Hematopoietic multipotent progenitor cell treated with erythropoietin and hydrocortisone succinate and interleukin-3 and kit ligand, for 8 days (in vitro differentiated cells): ENCODE measurements at regions not wholly inside any gene's neighbourhood (a gene's known extent, or its start where the extent isn't known, plus 50 kb on each side); places are given as distances from the start of the nearest gene placed in this dataset.

ENCODE experiments used
- DNase-seq: peaks from one replicate; pipeline ENCODE4 v3.0.0-alpha.2; 2015

DNA sequence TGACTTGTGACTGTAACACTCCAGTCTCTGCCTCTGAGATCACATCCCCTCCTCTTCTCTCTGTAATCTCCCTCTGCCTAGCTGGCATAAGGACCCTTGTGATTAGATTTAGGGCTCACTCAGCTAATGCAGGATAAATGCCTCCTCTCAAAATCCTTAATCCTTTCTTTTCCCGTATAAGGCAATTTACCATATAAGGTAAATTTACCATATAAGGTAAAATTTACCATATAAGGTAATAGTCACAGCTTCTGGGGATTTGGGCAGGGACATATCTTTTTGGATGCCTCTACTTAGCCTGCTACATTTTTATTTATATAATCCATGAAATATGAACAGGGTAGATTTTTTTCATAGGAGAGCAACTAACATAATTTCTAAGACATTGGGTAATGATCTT lies 318.0 kb upstream of the PUM3 start:
- DNase-seq = no peak

DNA sequence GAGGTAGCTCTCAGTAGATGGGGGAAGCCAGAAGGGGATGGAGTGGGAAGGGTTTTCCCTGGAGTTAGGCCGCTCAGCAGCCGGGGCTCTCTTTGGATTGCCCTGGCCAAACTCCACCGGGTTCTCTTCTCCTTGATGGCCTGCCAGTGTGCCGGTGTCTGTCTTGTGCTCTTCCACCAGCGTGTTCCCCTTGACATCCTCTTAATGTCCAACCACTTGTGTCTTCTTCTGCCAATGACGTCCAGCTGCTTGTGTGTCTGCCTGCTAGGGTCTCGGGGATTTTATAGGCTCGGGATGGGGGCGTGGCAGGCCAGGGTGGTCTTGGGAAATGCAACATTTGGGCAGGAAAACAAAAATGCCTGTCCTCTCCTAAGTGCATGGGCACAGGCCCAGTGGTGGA lies 313.1 kb upstream of the PUM3 start:
- no peak for DNase-seq

- no peak for DNase-seq
These were observed 308.0 kb upstream of the PUM3 start for GRCh38 chr9:3151672-3152576.

DNA sequence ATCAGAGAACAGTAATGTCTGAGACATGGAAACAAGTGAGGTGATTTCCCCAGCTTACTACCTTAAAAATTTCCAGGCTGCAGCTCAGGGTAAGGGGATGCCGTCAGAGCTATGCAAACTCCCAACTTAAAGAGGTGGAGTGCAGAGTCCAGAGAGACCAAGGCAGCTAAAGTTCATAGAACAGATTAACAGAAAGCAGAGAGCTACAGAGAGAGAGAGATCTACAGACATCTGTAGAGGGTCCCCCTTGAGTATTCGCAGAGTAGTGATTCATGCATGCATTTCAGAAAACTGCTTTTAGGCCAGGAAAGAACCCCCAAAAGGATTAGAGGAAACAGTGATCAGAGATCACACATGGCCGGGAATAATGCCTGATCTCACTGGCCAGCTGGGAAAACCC lies 306.2 kb upstream of the PUM3 start:
- no peak for DNase-seq

DNA sequence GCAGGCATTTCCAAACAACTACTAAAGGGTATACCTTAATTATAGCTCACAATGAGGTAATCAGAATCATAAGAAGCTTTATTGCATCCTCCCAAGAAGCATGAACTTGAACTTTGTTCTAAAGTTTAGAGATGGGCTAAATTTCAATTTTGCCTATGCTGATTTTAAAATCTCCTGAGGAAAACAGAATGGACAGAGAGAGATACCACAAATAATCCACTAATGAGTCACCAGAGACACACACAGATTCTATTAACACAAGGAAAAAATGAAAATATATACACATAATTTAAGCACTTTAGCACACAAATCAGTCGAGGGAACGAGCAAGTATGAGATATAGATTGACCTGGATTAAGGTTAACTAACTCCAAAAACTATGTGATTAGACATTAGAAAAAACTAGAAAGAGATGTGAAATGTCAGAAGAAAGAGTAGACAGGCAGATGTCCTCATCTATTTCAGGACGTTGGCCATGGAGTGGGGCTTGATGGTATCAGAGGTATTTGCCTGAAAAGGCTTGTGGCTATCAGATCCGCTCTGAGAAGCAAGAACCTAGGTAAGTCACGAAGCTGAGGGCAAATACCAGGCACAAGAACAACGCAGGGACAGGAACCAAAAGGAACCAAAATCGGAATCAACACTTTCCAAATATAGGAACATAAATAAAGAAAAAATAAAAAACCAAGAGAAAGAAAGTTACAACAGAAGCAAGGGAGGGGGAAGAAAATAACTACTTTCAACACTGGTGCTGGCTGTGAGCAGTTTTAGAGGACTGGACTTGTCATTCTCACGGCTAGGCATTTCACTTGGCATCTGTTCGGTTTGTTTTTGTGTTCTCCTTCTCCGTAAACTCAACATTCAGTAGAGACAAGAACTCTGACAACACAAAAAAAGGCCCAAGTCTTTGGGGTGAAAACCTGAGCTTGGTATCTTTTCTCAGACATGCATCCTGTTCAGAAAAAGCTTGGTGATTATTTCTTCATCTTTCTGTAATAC lies 294.6 kb upstream of the PUM3 start:
- no peak for DNase-seq

DNA sequence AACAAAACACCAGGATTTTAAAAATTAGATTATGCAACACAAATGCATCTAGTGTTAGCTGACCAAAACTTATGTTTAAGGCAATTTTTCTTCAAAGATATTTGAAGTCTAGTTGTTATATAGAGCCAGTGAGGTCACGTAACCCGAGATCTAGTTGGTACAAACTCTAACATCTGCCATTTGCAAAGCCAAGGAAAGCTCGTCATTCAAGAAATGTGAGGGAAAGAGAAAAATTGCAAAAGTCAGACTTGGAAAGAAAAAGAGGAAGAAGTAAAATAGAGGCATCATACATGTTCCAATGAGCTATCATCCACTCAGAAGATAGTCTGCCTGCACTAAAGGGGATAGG lies 293.4 kb upstream of the PUM3 start:
- DNase-seq = no peak

DNA sequence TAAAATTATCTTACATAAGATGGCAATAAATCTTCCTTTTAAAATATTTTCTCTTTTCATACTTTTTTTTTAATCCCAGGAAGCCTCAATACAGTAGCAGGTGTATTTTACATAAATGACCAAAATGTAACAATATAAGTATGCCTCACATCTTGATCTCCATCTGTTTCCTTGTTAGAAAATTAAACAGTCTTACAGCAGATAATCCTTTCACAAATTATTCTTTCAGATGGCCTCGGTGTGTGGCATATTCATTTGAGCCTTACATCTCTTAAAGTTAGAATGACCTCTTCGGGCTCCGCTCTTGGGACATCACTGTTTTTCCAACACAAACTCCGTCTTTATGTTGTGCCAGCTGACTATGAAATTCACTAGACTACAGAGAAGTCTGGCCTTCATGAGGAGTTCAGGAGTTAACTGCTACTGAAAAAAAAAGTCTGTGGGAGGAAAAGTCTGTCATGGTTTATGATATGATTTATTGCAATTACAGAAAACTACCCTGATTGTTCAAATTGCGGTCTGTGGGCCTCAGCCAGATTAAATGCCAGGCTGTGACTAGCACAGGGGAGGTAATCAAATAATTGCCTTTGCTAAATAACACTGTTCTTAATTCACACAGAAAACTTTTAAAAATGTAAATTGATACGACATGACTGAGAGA lies 292.9 kb upstream of the PUM3 start:
- no peak for DNase-seq

GRCh38 chr9:3136230-3136629 lies 292.3 kb upstream of the PUM3 start:
- DNase-seq = no peak

DNA sequence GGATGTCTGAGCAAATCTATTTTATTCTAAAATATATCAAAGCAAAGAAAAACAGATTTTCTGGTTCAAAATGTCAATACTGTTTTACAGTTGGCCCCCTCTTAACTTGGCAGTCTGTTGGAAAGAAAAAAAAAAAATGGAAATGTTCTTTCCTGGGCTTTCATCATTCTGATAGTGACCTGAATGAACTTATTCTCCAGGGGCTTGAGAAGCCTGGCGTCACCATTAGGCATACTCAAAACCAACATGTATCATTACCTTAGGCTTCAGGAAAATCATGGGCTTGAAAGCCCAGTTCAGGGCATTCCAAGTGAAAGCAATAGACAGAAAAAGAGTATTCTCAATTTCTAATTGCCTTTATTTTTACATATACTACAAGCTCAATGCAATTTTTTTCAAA lies 283.7 kb upstream of the PUM3 start:
- no peak for DNase-seq

- DNase-seq = no peak
These were observed 281.9 kb upstream of the PUM3 start for GRCh38 chr9:3125602-3126405.

GRCh38 chr9:3124001-3124400 lies 280.1 kb upstream of the PUM3 start:
- DNase-seq = no peak

GRCh38 chr9:3118081-3118480 lies 274.2 kb upstream of the PUM3 start:
- no peak for DNase-seq

DNA sequence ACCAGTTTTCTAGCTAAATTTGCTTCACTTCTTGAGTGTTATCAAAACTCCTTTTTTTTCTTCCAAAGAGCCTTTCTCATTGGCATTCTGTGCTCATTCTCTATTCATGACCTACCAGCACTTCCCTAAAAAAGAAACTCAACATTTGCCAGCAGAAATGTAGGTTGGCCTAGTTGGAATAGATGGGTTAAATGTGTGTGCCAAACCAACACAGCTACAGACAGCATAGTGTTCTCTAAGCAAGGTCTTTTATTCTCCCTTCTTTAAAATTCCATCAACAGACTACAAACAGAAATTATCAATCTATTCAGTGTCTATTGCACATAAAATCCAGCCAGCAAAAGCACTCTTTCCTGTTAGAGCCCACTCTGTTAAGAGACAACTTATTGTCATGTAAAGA lies 255.8 kb upstream of the PUM3 start:
- DNase-seq = no peak

- DNase-seq = no peak
These were observed 244.3 kb upstream of the PUM3 start for GRCh38 chr9:3088219-3088618.

DNA sequence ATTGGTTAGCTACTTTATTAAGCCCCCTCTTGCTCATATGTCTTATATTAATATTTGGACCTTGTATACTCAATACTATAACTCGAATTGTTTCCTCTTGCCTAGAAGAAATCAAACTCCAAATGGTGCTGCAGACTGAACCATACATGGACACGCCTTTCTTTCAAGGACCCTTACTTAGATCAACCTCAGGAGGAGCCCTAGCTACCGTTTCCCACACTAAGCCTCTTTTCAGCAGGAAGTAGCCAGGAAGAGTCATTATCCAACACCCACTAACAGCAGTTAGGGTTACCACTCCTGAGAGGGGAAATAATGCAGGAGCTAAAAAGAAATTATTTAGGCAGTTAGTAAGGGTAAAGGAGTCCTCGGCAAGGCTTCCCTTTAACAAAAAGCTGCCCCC lies 243.8 kb upstream of the PUM3 start:
- no peak for DNase-seq

- DNase-seq = no peak
These were observed 237.1 kb upstream of the PUM3 start for GRCh38 chr9:3080951-3081350.

DNA sequence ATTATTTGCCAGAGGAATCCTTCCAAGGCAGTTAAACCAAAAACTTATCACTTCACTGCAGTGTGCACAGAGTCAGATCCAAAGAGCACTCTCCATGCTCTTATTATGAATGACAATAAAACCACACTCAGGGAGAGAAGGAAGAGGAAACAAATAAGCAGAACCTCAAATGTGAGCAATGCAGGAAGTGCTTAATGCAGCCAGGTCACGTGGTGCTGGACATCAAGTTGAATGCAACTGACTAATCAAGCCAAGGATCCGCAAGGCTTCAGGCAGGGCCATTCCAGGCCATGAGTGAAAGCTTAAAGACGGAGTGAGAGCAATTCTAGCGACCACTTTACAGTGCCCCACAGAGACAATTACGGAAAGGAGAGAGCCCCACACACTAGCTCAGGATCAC lies 230.4 kb upstream of the PUM3 start:
- no peak for DNase-seq

DNA sequence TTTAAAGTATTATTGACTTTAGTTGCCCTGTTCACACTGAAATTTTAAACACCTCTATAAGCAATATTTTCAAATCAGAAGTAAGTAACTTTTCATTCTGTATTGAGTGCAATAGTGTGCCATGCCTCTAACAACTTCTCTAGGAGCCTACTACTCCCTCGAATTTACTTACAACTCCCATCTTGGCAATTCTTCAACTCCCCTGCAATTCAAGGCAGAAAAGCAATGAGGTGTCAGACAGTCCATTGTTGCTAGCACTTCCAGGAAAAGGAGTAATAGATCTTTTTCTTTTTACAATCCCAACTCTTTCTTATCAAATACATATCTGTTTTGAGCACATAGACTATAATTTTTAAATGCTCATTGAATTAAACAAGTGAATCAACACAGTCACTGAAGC lies 222.7 kb upstream of the PUM3 start:
- no peak for DNase-seq

DNA sequence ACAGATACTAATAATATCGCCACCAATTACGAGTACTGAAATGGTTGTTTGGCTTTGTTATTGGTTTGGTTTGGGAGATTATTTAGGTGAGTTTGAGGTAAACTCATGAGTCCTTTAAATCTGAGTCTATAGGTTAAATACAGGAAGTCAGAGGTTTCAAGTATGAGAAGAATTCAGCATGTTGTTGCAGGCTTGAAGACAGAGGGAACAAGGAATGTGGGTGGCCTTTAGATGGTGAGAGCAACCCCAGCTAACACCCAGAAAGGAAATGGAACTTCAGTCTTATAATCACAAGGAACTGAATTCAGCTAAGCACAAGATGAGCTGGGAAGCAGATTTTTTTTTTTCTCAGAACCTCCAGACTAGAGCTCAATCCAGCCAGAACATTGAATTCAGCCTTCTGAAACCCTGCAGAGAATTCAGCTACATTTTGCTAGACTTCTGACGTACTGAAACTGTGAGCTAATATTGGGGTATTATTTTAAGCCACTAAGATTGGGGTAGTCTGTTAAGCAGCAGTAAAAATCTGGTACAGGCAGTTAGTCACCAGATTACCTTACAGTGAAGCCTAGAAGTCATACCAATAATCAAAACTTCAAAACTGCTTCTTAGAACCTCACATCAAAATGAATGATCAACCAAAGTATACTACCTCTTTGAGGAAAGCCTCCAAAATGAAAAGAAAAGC lies 216.0 kb upstream of the PUM3 start:
- DNase-seq = no peak

GRCh38 chr9:3058409-3058808 lies 214.5 kb upstream of the PUM3 start:
- DNase-seq = no peak

DNA sequence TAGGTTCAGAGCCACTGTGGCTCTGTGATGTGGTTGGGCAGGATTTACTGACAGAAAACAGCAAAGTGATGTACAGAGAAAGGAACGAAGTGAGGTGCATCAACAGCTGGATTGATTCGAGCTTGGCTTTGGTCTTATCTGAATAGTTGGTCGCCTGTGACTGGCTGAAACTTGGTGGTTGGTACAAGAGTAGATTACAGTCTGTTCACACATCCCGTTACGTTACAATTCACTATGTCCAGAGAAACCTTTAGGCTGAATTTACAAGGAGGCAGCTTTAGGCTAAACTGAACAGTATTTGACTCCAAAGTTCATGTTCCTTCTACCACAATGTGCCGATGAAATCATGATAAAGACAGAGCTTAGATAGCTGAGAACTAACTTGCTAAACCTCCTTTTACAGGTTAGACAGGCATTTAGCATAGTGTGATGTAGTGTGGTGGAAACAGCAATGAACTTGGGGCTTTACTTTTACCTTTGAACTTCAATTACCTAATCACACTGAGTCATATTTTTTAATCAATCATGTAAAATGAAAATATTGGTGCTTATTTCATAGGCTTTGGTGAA lies 210.2 kb upstream of the PUM3 start:
- DNase-seq = no peak

DNA sequence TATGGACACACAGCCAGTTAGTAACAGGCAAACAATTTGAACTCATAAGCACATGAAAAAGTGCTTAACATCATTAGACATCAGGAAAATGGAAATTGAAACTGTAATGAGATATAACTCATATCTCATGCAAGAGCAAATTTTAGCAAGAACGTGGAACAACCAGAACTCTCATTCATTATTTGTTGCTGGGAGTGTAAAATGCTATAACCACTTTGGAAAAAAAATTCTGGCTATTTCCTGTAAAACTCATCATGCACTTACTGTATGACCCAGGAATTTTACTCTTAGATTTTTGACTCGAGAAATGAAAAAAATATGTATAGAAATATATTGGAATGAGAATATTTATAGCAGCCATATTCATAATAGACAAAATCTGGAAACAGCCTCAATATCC lies 205.7 kb upstream of the PUM3 start:
- DNase-seq = no peak
